Effector memory CD8-positive, alpha-beta T cell (primary cell): ENCODE measurements at regions not wholly inside any gene's neighbourhood (a gene's known extent, or its start where the extent isn't known, plus 50 kb on each side); places are given as distances from the start of the nearest gene placed in this dataset.

Experiments used
- ATAC-seq: fragments of 150-1000 bp; cut with Tn5 transposase; replicated peaks from 2 replicates; pipeline ENCODE4 v1.10.0; 2021; ENCODE audit warnings: mild to moderate bottlenecking, moderate library complexity
- DNase-seq, 3 experiments: peaks; one replicate each; pipeline ENCODE4 v3.0.0; 2021
- H3K27ac Mint-ChIP-seq, 2 donors: one replicate each; pipeline ENCODE4 v1.8.0; 2022; ENCODE audit warnings: mild to moderate bottlenecking in 2 of 2, mixed read lengths in 2 of 2, moderate library complexity in 2 of 2
- H3K27me3 Mint-ChIP-seq, 2 donors: one replicate each; pipeline ENCODE4 v1.8.0; 2022; ENCODE audit warnings: mixed read lengths in 2 of 2
- H3K36me3 Mint-ChIP-seq: one replicate; pipeline ENCODE4 v1.8.0; 2022; ENCODE audit warnings: mild to moderate bottlenecking, moderate library complexity, mixed read lengths; ENCODE audit not compliant: insufficient read depth
- H3K4me1 Mint-ChIP-seq, 2 donors: one replicate each; pipeline ENCODE4 v1.8.0; 2022; ENCODE audit warnings: low read depth in 2 of 2, mixed read lengths in 2 of 2
- H3K4me3 Mint-ChIP-seq, 2 donors: one replicate each; pipeline ENCODE4 v1.8.0; 2022; ENCODE audit warnings: mild to moderate bottlenecking in 2 of 2, mixed read lengths in 2 of 2, moderate library complexity in 2 of 2
- H3K9me3 Mint-ChIP-seq, 2 donors: one replicate each; pipeline ENCODE4 v1.8.0; 2022; ENCODE audit warnings: mixed read lengths in 2 of 2

DNA sequence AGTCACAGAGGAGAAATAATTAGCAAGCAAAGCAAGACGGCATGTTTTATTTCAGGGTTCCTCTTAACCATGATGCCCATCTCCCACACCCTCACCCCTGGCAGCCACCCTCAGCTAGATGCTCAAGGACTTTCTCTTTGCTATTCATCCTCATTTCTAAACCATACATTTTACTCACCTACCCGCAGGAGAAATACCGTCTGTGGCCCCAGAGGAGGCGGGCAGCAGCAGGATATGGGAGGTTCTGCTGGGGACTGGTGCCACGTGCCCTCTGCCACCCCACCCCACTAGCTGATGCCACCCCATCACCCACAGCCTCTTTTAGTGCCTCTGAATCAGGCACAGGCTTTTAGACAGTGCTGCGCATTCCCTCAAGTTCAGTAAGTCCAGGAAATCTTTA, 168.7 kb upstream of the ITGB1 start:
- H3K9me3 Mint-ChIP-seq: no peaks in the 10 kb centered on the region
- peak; percentile 63 for ATAC-seq
- DNase-seq: no peak
- H3K36me3 Mint-ChIP-seq: peaks cover 8% of the 10 kb centered on the region
- no peaks in the 10 kb centered on the region for H3K27me3 Mint-ChIP-seq
- peaks cover 51 to 58% of the 10 kb centered on the region in 2 donors for H3K4me1 Mint-ChIP-seq
- peak overlapping the region; percentile 56 to 69 for H3K4me3 Mint-ChIP-seq
- H3K27ac Mint-ChIP-seq: peak overlapping the region; percentile 94 to 96

- ATAC-seq (peak; percentile 87), DNase-seq (peak in 2 of 3 experiments; percentile 21 to 31)
- no peaks in the 10 kb centered on the region for H3K9me3 Mint-ChIP-seq
- H3K4me3 Mint-ChIP-seq: peak overlapping the region; percentile 55 to 56
- H3K27ac Mint-ChIP-seq: peak overlapping the region; percentile 94 to 96
- H3K4me1 Mint-ChIP-seq: peaks cover 54 to 61% of the 10 kb centered on the region in 2 donors
- H3K27me3 Mint-ChIP-seq: no peaks in the 10 kb centered on the region
- peaks cover 8% of the 10 kb centered on the region for H3K36me3 Mint-ChIP-seq
Measured at GRCh38 chr10:33125522-33126517, 167.8 kb upstream of the ITGB1 start.

GRCh38 chr10:33125111-33125510, 167.1 kb upstream of the ITGB1 start:
- Mint-ChIP-seq H3K9me3 (no peaks in the 10 kb centered on the region), H3K4me3 (peak overlapping the region in 1 of 2 donors; percentile 55), H3K4me1 (peaks cover 56 to 67% of the 10 kb centered on the region in 2 donors)

DNA sequence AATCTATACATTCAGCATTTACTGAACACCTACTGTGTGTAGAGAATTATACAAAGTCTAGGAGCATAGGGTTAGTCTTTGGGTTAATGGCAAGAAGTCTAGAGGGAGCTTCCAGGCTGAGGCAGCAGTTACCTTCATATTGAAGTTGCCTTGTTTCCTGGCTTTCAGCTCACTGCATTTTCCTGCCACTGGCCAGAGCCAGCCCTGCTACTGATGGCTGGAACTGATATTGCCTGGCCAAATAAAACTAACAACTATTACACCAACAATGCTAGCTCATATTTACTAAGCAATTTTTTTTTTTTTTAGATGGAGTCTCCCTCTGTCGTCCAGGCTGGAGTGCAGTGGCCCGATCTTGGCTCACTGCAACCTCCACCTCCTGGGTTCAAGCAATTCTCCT, 165.7 kb upstream of the ITGB1 start:
- Mint-ChIP-seq H3K9me3 (no peaks in the 10 kb centered on the region), H3K4me3 (no peak overlapping the region), H3K27me3 (no peaks in the 10 kb centered on the region), H3K36me3 (peaks cover 5% of the 10 kb centered on the region), H3K27ac (no peak overlapping the region), H3K4me1 (peaks cover 57 to 69% of the 10 kb centered on the region in 2 donors)
- ATAC-seq: no peak
- DNase-seq: no peak

More at GRCh38 chr10:33125111-33125510, 167.1 kb upstream of the ITGB1 start:
- no peaks in the 10 kb centered on the region for H3K27me3 Mint-ChIP-seq
- no peak for DNase-seq
- peak overlapping the region; percentile 94 to 96 for H3K27ac Mint-ChIP-seq
- peaks cover 8% of the 10 kb centered on the region for H3K36me3 Mint-ChIP-seq
- no peak for ATAC-seq

- no peak for DNase-seq
- no peak for ATAC-seq
- Mint-ChIP-seq H3K9me3 (no peaks in the 10 kb centered on the region), H3K36me3 (peaks cover 15% of the 10 kb centered on the region), H3K27ac (peak overlapping the region; percentile 89 to 91), H3K4me3 (no peak overlapping the region), H3K27me3 (no peaks in the 10 kb centered on the region), H3K4me1 (peaks cover 63 to 74% of the 10 kb centered on the region in 2 donors)
Measured at GRCh38 chr10:33122014-33122809, 164.2 kb upstream of the ITGB1 start.

GRCh38 chr10:33120700-33121099, 162.7 kb upstream of the ITGB1 start:
- Mint-ChIP-seq H3K4me3 (peak overlapping the region; percentile 25 to 26), H3K27me3 (no peaks in the 10 kb centered on the region), H3K27ac (peak overlapping the region; percentile 39 to 85), H3K9me3 (no peaks in the 10 kb centered on the region), H3K4me1 (peaks cover 62 to 70% of the 10 kb centered on the region in 2 donors), H3K36me3 (peaks cover 15% of the 10 kb centered on the region)
- no peak for DNase-seq
- no peak for ATAC-seq

- no peak for DNase-seq
- Mint-ChIP-seq H3K4me3 (no peak overlapping the region), H3K9me3 (no peaks in the 10 kb centered on the region), H3K27ac (peak overlapping the region; percentile 39 to 85), H3K4me1 (peaks cover 60 to 72% of the 10 kb centered on the region in 2 donors), H3K27me3 (no peaks in the 10 kb centered on the region), H3K36me3 (peaks cover 15% of the 10 kb centered on the region)
- no peak for ATAC-seq
Measured at GRCh38 chr10:33120275-33120674, 162.2 kb upstream of the ITGB1 start.

GRCh38 chr10:33117816-33118215, 159.8 kb upstream of the ITGB1 start:
- Mint-ChIP-seq H3K4me3 (peak overlapping the region; percentile 74 to 77), H3K27me3 (no peaks in the 10 kb centered on the region), H3K9me3 (no peaks in the 10 kb centered on the region), H3K27ac (peak overlapping the region; percentile 98 to 99), H3K36me3 (peaks cover 15% of the 10 kb centered on the region), H3K4me1 (peaks cover 71 to 79% of the 10 kb centered on the region in 2 donors)
- DNase-seq (peak; percentile 64 to 73 (median 69)), ATAC-seq (peak; percentile 88)

- Mint-ChIP-seq H3K27me3 (no peaks in the 10 kb centered on the region), H3K27ac (peak overlapping the region; percentile 98 to 99), H3K4me3 (peak overlapping the region; percentile 74 to 77), H3K9me3 (no peaks in the 10 kb centered on the region), H3K36me3 (peaks cover 15% of the 10 kb centered on the region), H3K4me1 (peaks cover 65 to 79% of the 10 kb centered on the region in 2 donors)
- DNase-seq: no peak
- peak; percentile 5 for ATAC-seq
Measured at GRCh38 chr10:33117230-33117629, 159.2 kb upstream of the ITGB1 start.

- Mint-ChIP-seq H3K27me3 (no peaks in the 10 kb centered on the region), H3K4me1 (peaks cover 62 to 81% of the 10 kb centered on the region in 2 donors), H3K27ac (peak overlapping the region; percentile 98 to 99), H3K36me3 (peaks cover 15% of the 10 kb centered on the region), H3K9me3 (no peaks in the 10 kb centered on the region), H3K4me3 (peak overlapping the region; percentile 61 to 74)
- DNase-seq (no peak), ATAC-seq (no peak)
Measured at GRCh38 chr10:33115738-33116719, 158.0 kb upstream of the ITGB1 start.

- Mint-ChIP-seq H3K4me1 (peaks cover 61 to 82% of the 10 kb centered on the region in 2 donors), H3K36me3 (peaks cover 15% of the 10 kb centered on the region), H3K27me3 (no peaks in the 10 kb centered on the region), H3K27ac (peak overlapping the region; percentile 90 to 98), H3K9me3 (no peaks in the 10 kb centered on the region), H3K4me3 (peak overlapping the region; percentile 30 to 63)
- ATAC-seq (peak; percentile 15), DNase-seq (no peak)
Measured at GRCh38 chr10:33114451-33114952, 156.5 kb upstream of the ITGB1 start.

DNA sequence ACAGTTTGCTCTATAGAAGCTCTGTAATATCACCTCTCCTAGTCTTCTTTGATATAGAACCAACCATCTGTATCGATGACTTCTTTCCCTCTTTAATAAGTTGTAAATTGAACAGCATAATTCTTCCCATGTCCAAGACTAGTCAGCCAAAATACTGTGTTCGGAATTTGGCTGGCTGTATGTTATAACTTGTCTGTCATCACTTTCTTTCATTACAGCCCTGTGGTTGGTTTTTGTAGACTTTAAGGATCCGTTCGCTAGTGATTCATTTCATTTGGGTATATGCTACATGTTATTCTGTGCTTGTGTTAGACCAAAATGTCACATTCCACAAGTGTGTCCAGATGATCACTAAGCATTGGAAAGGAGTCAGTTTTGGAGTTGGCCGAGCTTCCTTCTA, 155.4 kb upstream of the ITGB1 start:
- Mint-ChIP-seq H3K27ac (peak overlapping the region; percentile 90 to 98), H3K4me1 (peaks cover 66 to 85% of the 10 kb centered on the region in 2 donors), H3K9me3 (no peaks in the 10 kb centered on the region), H3K4me3 (peak overlapping the region; percentile 52 to 63), H3K36me3 (peaks cover 15% of the 10 kb centered on the region), H3K27me3 (no peaks in the 10 kb centered on the region)
- ATAC-seq (no peak), DNase-seq (no peak)
